ENCODE measurements at regions not wholly inside any gene's neighbourhood (a gene's known extent, or its start where the extent isn't known, plus 50 kb on each side); places are given as distances from the start of the nearest gene placed in this dataset.

GRCh38 chr6:22828179-22829062 is 259.1 kb downstream of the HDGFL1 start:
- Histone ChIP-seq H3K9ac (ENCODE audit: low read length) (no peak overlapping the region), H3K4me3 (ENCODE audit: low read length) (no peak overlapping the region), H3K36me3 (ENCODE audit: control insufficient read depth, insufficient read depth, low read length) (no peaks in the 10 kb centered on the region), H3K4me1 (ENCODE audit: control insufficient read depth, insufficient read depth, low read length) (peaks cover 3% of the 10 kb centered on the region), H3K27ac (ENCODE audit: low read depth, low read length) (no peak overlapping the region), H3K27me3 (ENCODE audit: control insufficient read depth, insufficient read depth, low read length) (no peaks in the 10 kb centered on the region)

- H3K4me3 ChIP-seq (ENCODE audit: low read length): no peak overlapping the region
- no peaks in the 10 kb centered on the region for H3K27me3 ChIP-seq (ENCODE audit: control insufficient read depth, insufficient read depth, low read length)
- H3K4me1 ChIP-seq (ENCODE audit: control insufficient read depth, insufficient read depth, low read length): peaks cover 3% of the 10 kb centered on the region
- H3K9ac ChIP-seq (ENCODE audit: low read length): no peak overlapping the region
- H3K36me3 ChIP-seq (ENCODE audit: control insufficient read depth, insufficient read depth, low read length): no peaks in the 10 kb centered on the region
- H3K27ac ChIP-seq (ENCODE audit: low read depth, low read length): no peak overlapping the region
Measured at GRCh38 chr6:22829070-22829469, 259.7 kb downstream of the HDGFL1 start.

GRCh38 chr6:22830463-22830862 is 261.1 kb downstream of the HDGFL1 start:
- Histone ChIP-seq H3K27me3 (ENCODE audit: control insufficient read depth, insufficient read depth, low read length) (no peaks in the 10 kb centered on the region), H3K36me3 (ENCODE audit: control insufficient read depth, insufficient read depth, low read length) (no peaks in the 10 kb centered on the region), H3K9ac (ENCODE audit: low read length) (no peak overlapping the region), H3K4me3 (ENCODE audit: low read length) (no peak overlapping the region), H3K4me1 (ENCODE audit: control insufficient read depth, insufficient read depth, low read length) (peaks cover 3% of the 10 kb centered on the region), H3K27ac (ENCODE audit: low read depth, low read length) (no peak overlapping the region)

- no peak overlapping the region for H3K9ac ChIP-seq (ENCODE audit: low read length)
- no peak overlapping the region for H3K27ac ChIP-seq (ENCODE audit: low read depth, low read length)
- peaks cover 2% of the 10 kb centered on the region for H3K4me1 ChIP-seq (ENCODE audit: control insufficient read depth, insufficient read depth, low read length)
- no peaks in the 10 kb centered on the region for H3K36me3 ChIP-seq (ENCODE audit: control insufficient read depth, insufficient read depth, low read length)
- no peak overlapping the region for H3K4me3 ChIP-seq (ENCODE audit: low read length)
- H3K27me3 ChIP-seq (ENCODE audit: control insufficient read depth, insufficient read depth, low read length): no peaks in the 10 kb centered on the region
Measured at GRCh38 chr6:22833191-22833590, 263.8 kb downstream of the HDGFL1 start.

- H3K36me3 ChIP-seq (ENCODE audit: control insufficient read depth, insufficient read depth, low read length): no peaks in the 10 kb centered on the region
- H3K27ac ChIP-seq (ENCODE audit: low read depth, low read length): no peak overlapping the region
- no peak overlapping the region for H3K9ac ChIP-seq (ENCODE audit: low read length)
- no peaks in the 10 kb centered on the region for H3K4me1 ChIP-seq (ENCODE audit: control insufficient read depth, insufficient read depth, low read length)
- no peak overlapping the region for H3K4me3 ChIP-seq (ENCODE audit: low read length)
- H3K27me3 ChIP-seq (ENCODE audit: control insufficient read depth, insufficient read depth, low read length): no peaks in the 10 kb centered on the region
Measured at GRCh38 chr6:22838345-22838744, 269.0 kb downstream of the HDGFL1 start.

GRCh38 chr6:22845467-22845866 is 276.1 kb downstream of the HDGFL1 start:
- Histone ChIP-seq H3K27me3 (ENCODE audit: control insufficient read depth, insufficient read depth, low read length) (no peaks in the 10 kb centered on the region), H3K36me3 (ENCODE audit: control insufficient read depth, insufficient read depth, low read length) (no peaks in the 10 kb centered on the region), H3K9ac (ENCODE audit: low read length) (no peak overlapping the region), H3K27ac (ENCODE audit: low read depth, low read length) (no peak overlapping the region), H3K4me1 (ENCODE audit: control insufficient read depth, insufficient read depth, low read length) (no peaks in the 10 kb centered on the region), H3K4me3 (ENCODE audit: low read length) (no peak overlapping the region)

- Histone ChIP-seq H3K4me1 (ENCODE audit: control insufficient read depth, insufficient read depth, low read length) (no peaks in the 10 kb centered on the region), H3K27ac (ENCODE audit: low read depth, low read length) (no peak overlapping the region), H3K4me3 (ENCODE audit: low read length) (no peak overlapping the region), H3K27me3 (ENCODE audit: control insufficient read depth, insufficient read depth, low read length) (no peaks in the 10 kb centered on the region), H3K36me3 (ENCODE audit: control insufficient read depth, insufficient read depth, low read length) (no peaks in the 10 kb centered on the region), H3K9ac (ENCODE audit: low read length) (no peak overlapping the region)
Measured at GRCh38 chr6:22848121-22848520, 278.8 kb downstream of the HDGFL1 start.

- H3K9ac ChIP-seq (ENCODE audit: low read length): no peak overlapping the region
- H3K36me3 ChIP-seq (ENCODE audit: control insufficient read depth, insufficient read depth, low read length): no peaks in the 10 kb centered on the region
- H3K27me3 ChIP-seq (ENCODE audit: control insufficient read depth, insufficient read depth, low read length): no peaks in the 10 kb centered on the region
- H3K4me3 ChIP-seq (ENCODE audit: low read length): no peak overlapping the region
- H3K4me1 ChIP-seq (ENCODE audit: control insufficient read depth, insufficient read depth, low read length): no peaks in the 10 kb centered on the region
- no peak overlapping the region for H3K27ac ChIP-seq (ENCODE audit: low read depth, low read length)
Measured at GRCh38 chr6:22849921-22850320, 280.6 kb downstream of the HDGFL1 start.

GRCh38 chr6:22852101-22852500 is 282.7 kb downstream of the HDGFL1 start:
- H3K27me3 ChIP-seq (ENCODE audit: control insufficient read depth, insufficient read depth, low read length): no peaks in the 10 kb centered on the region
- no peaks in the 10 kb centered on the region for H3K36me3 ChIP-seq (ENCODE audit: control insufficient read depth, insufficient read depth, low read length)
- no peak overlapping the region for H3K27ac ChIP-seq (ENCODE audit: low read depth, low read length)
- H3K9ac ChIP-seq (ENCODE audit: low read length): no peak overlapping the region
- H3K4me3 ChIP-seq (ENCODE audit: low read length): no peak overlapping the region
- no peaks in the 10 kb centered on the region for H3K4me1 ChIP-seq (ENCODE audit: control insufficient read depth, insufficient read depth, low read length)

GRCh38 chr6:22873513-22874136 is 304.3 kb downstream of the HDGFL1 start:
- H3K4me3 ChIP-seq (ENCODE audit: low read length): no peak overlapping the region
- no peak overlapping the region for H3K9ac ChIP-seq (ENCODE audit: low read length)
- H3K36me3 ChIP-seq (ENCODE audit: control insufficient read depth, insufficient read depth, low read length): no peaks in the 10 kb centered on the region
- H3K4me1 ChIP-seq (ENCODE audit: control insufficient read depth, insufficient read depth, low read length): peaks cover 10% of the 10 kb centered on the region
- H3K27ac ChIP-seq (ENCODE audit: low read depth, low read length): no peak overlapping the region
- H3K27me3 ChIP-seq (ENCODE audit: control insufficient read depth, insufficient read depth, low read length): no peaks in the 10 kb centered on the region

- peaks cover 10% of the 10 kb centered on the region for H3K4me1 ChIP-seq (ENCODE audit: control insufficient read depth, insufficient read depth, low read length)
- H3K4me3 ChIP-seq (ENCODE audit: low read length): no peak overlapping the region
- no peaks in the 10 kb centered on the region for H3K27me3 ChIP-seq (ENCODE audit: control insufficient read depth, insufficient read depth, low read length)
- H3K36me3 ChIP-seq (ENCODE audit: control insufficient read depth, insufficient read depth, low read length): no peaks in the 10 kb centered on the region
- no peak overlapping the region for H3K9ac ChIP-seq (ENCODE audit: low read length)
- no peak overlapping the region for H3K27ac ChIP-seq (ENCODE audit: low read depth, low read length)
Measured at GRCh38 chr6:22875845-22876244, 306.5 kb downstream of the HDGFL1 start.

- peaks cover 9% of the 10 kb centered on the region for H3K4me1 ChIP-seq (ENCODE audit: control insufficient read depth, insufficient read depth, low read length)
- no peaks in the 10 kb centered on the region for H3K27me3 ChIP-seq (ENCODE audit: control insufficient read depth, insufficient read depth, low read length)
- H3K27ac ChIP-seq (ENCODE audit: low read depth, low read length): no peak overlapping the region
- no peak overlapping the region for H3K4me3 ChIP-seq (ENCODE audit: low read length)
- H3K36me3 ChIP-seq (ENCODE audit: control insufficient read depth, insufficient read depth, low read length): no peaks in the 10 kb centered on the region
- no peak overlapping the region for H3K9ac ChIP-seq (ENCODE audit: low read length)
Measured at GRCh38 chr6:22878324-22878701, 308.9 kb downstream of the HDGFL1 start.

- Histone ChIP-seq H3K4me3 (ENCODE audit: low read length) (no peak overlapping the region), H3K4me1 (ENCODE audit: control insufficient read depth, insufficient read depth, low read length) (peaks cover 5% of the 10 kb centered on the region), H3K27ac (ENCODE audit: low read depth, low read length) (no peak overlapping the region)
Measured at GRCh38 chr6:22878706-22879105, 309.3 kb downstream of the HDGFL1 start.

More at GRCh38 chr6:22878706-22879105, 309.3 kb downstream of the HDGFL1 start:
- Histone ChIP-seq H3K9ac (ENCODE audit: low read length) (no peak overlapping the region), H3K36me3 (ENCODE audit: control insufficient read depth, insufficient read depth, low read length) (no peaks in the 10 kb centered on the region), H3K27me3 (ENCODE audit: control insufficient read depth, insufficient read depth, low read length) (no peaks in the 10 kb centered on the region)
